HCT116 (cell line): ENCODE measurements at regions not wholly inside any gene's neighbourhood (a gene's known extent, or its start where the extent isn't known, plus 50 kb on each side); places are given as distances from the start of the nearest gene placed in this dataset.

Experiments used
- ATAC-seq: fragments of 200-7000 bp; cut with Tn5 transposase; 2 replicates; pipeline ENCODE4 v1.9.1; 2020; ENCODE audit warnings: mild to moderate bottlenecking, moderate library complexity
- BruUV-seq: library from RNA; stranded (reverse); fragments of 400-500 nt; replicated peaks from 2 replicates; lab custom pipeline; 2021; lab: Mats Ljungman, UMichigan
- CTCF ChIA-PET: fragments of 300-600 bp; sonication (Branson Sonifier 250); formaldehyde crosslinking; loops from one replicate; lab custom pipeline; 2021; ENCODE audit warnings: antibody characterized with exemption; lab: Charles Lee
- POLR2A ChIA-PET: fragments of 300-600, 350-600 bp; sonication (Branson Sonifier 250); formaldehyde crosslinking; loops from one replicate; lab custom pipeline; 2021; ENCODE audit warnings: antibody characterized with exemption; lab: Charles Lee
- RAD21 ChIA-PET, 2 experiments: fragments of 300-600 bp; sonication (Branson Sonifier 250); formaldehyde crosslinking; loops; one replicate each; lab custom pipeline; 2023; ENCODE audit warnings: low total read pairs in 2 of 2; ENCODE audit not compliant: uncharacterized antibody in 2 of 2, unreplicated experiment in 2 of 2, low non-redundant PET in 1 of 2; lab: Charles Lee
- DNase-seq: peaks from one replicate; pipeline ENCODE4 v3.0.0-alpha.2; 2010; ENCODE audit warnings: low read depth, low spot score
- H2AFZ ChIP-seq: fragments of 200-600 bp; shearing (Covaris generic), sonication (generic); 2 replicates; pipeline ENCODE4 v1.6.1; 2017; ENCODE audit warnings: low read depth, mixed run types, mixed read lengths, antibody characterized with exemption, low read length; ENCODE audit not compliant: poor library complexity, severe bottlenecking
- H3K27ac ChIP-seq: 2 replicates; pipeline ENCODE4 v1.5.1; 2012; ENCODE audit warnings: low read depth, low read length
- H3K27me3 ChIP-seq: fragments of 200-600 bp; sonication (generic); 2 replicates; pipeline ENCODE4 v1.6.1; 2016; ENCODE audit warnings: mixed run types, low read length, mixed read lengths; ENCODE audit not compliant: insufficient read depth
- H3K36me3 ChIP-seq, 2 experiments: fragments of 200-500 bp in 1 of 2; fragments of 200-600 bp in 1 of 2; sonication (Bioruptor generic) in 1 of 2; sonication (generic) in 1 of 2; 2 replicates each; pipeline versions ENCODE4 v1.5.1 to v1.6.1; 2014 to 2016; ENCODE audit warnings: low read length in 2 of 2, inconsistent platforms in 1 of 2, mixed read lengths in 1 of 2, mixed run types in 1 of 2; ENCODE audit not compliant: insufficient read depth in 2 of 2, control insufficient read depth in 1 of 2
- H3K4me1 ChIP-seq, 2 experiments: fragments of 200-600 bp in 1 of 2; sonication (generic) in 1 of 2; 2 replicates each; pipeline versions ENCODE4 v1.5.1 to v1.6.1; 2012 to 2017; ENCODE audit warnings: low read length in 2 of 2, inconsistent platforms in 1 of 2, mild to moderate bottlenecking in 1 of 2, mixed read lengths in 1 of 2, mixed run types in 1 of 2, moderate library complexity in 1 of 2; ENCODE audit not compliant: insufficient read depth in 2 of 2, control insufficient read depth in 1 of 2
- H3K4me2 ChIP-seq: fragments of 200-600 bp; sonication (generic); 2 replicates; pipeline ENCODE4 v1.6.1; 2017; ENCODE audit warnings: mixed run types, low read length, mixed read lengths
- H3K4me3 ChIP-seq, 2 experiments: fragments of 200-600 bp in 1 of 2; sonication (generic) in 1 of 2; replicated peaks in 1 of 2; 2 replicates each; pipeline ENCODE4 v1.5.1; 2011 to 2016; ENCODE audit warnings: low read length in 2 of 2, control low read depth in 1 of 2, low read depth in 1 of 2, mild to moderate bottlenecking in 1 of 2, mixed read lengths in 1 of 2, mixed run types in 1 of 2
- H3K79me2 ChIP-seq: fragments of 200-600 bp; sonication (generic); 2 replicates; pipeline ENCODE4 v1.6.1; 2017; ENCODE audit warnings: mild to moderate bottlenecking, mixed run types, low read length, moderate library complexity, mixed read lengths; ENCODE audit not compliant: insufficient read depth
- H3K9ac ChIP-seq: fragments of 200-600 bp; sonication (generic); 2 replicates; pipeline ENCODE4 v1.6.1; 2016; ENCODE audit warnings: low read length, mixed read lengths
- H3K9me2 ChIP-seq: fragments of 200-600 bp; sonication (generic), shearing (Covaris generic); 2 replicates; pipeline ENCODE4 v1.6.1; 2017; ENCODE audit warnings: mixed run types, mild to moderate bottlenecking, moderate library complexity; ENCODE audit not compliant: insufficient read depth
- H3K9me3 ChIP-seq, 2 experiments: fragments of 200-500 bp in 1 of 2; fragments of 200-600 bp in 1 of 2; sonication (Bioruptor generic) in 1 of 2; sonication (generic) in 1 of 2; 2 replicates each; pipeline ENCODE4 v1.6.1; 2014 to 2017; ENCODE audit warnings: low read length in 2 of 2, mixed read lengths in 2 of 2, inconsistent platforms in 1 of 2, low read depth in 1 of 2, mild to moderate bottlenecking in 1 of 2, mixed run types in 1 of 2, moderate library complexity in 1 of 2; ENCODE audit not compliant: control insufficient read depth in 1 of 2, insufficient read depth in 1 of 2
- H4K20me1 ChIP-seq: fragments of 200-600 bp; sonication (generic), shearing (Covaris generic); 2 replicates; pipeline ENCODE4 v1.6.1; 2017; ENCODE audit warnings: mixed run types, mild to moderate bottlenecking, moderate library complexity; ENCODE audit not compliant: insufficient read depth
- ATF3 ChIP-seq: IDR thresholded peaks from 2 replicates; pipeline ENCODE4 v1.6.1; 2012
- CBX3 ChIP-seq: IDR thresholded peaks from 2 replicates; pipeline ENCODE4 v1.6.1; 2012; ENCODE audit warnings: low read depth
- CEBPB ChIP-seq: IDR thresholded peaks from 2 replicates; pipeline ENCODE4 v1.6.1; 2012; ENCODE audit warnings: low read depth
- CTCF ChIP-seq, 3 experiments: fragments of 200-600 bp in 1 of 3; sonication (generic) in 1 of 3; IDR thresholded peaks in 2 of 3; conservative IDR thresholded peaks in 1 of 3; 2 replicates each; pipeline ENCODE4 v1.5.1; 2012 to 2017; ENCODE audit warnings: low read depth in 2 of 3, low read length in 2 of 3, antibody characterized with exemption in 1 of 3, borderline replicate concordance in 1 of 3, control low read depth in 1 of 3, mild to moderate bottlenecking in 1 of 3, mixed read lengths in 1 of 3, mixed run types in 1 of 3, moderate library complexity in 1 of 3; ENCODE audit not compliant: insufficient read depth in 1 of 3
- EGR1 ChIP-seq: IDR thresholded peaks from 2 replicates; pipeline ENCODE4 v1.6.1; 2012; ENCODE audit warnings: low read depth
- ELF1 ChIP-seq: IDR thresholded peaks from 2 replicates; pipeline ENCODE4 v1.6.1; 2012; ENCODE audit warnings: low read depth, borderline replicate concordance
- EZH2 ChIP-seq: fragments of 200-600 bp; sonication (generic); IDR thresholded peaks from 2 replicates; pipeline ENCODE4 v1.6.1; 2017; ENCODE audit warnings: antibody characterized with exemption, mixed run types
- EZH2phosphoT487 ChIP-seq: fragments of 200-600 bp; IDR thresholded peaks from 2 replicates; pipeline ENCODE4 v1.6.1; 2018; ENCODE audit warnings: antibody characterized with exemption, borderline replicate concordance
- JUND ChIP-seq: IDR thresholded peaks from 2 replicates; pipeline ENCODE4 v1.6.1; 2012
- MAX ChIP-seq: IDR thresholded peaks from 2 replicates; pipeline ENCODE4 v1.6.1; 2012
- POLR2A ChIP-seq: IDR thresholded peaks from 2 replicates; pipeline ENCODE4 v1.7.0; 2011; ENCODE audit warnings: borderline replicate concordance; ENCODE audit not compliant: insufficient read depth, insufficient read length; ENCODE audit errors: extremely low read depth
- POLR2AphosphoS5 ChIP-seq: IDR thresholded peaks from 2 replicates; pipeline ENCODE4 v1.6.1; 2011; ENCODE audit warnings: mild to moderate bottlenecking, low read depth, low read length, moderate library complexity
- RAD21 ChIP-seq: IDR thresholded peaks from 2 replicates; pipeline ENCODE4 v1.6.1; 2012; ENCODE audit warnings: low read depth, mild to moderate bottlenecking
- REST ChIP-seq: IDR thresholded peaks from 2 replicates; pipeline ENCODE4 v1.6.1; 2012; ENCODE audit warnings: low read depth
- SIN3A ChIP-seq: IDR thresholded peaks from 2 replicates; pipeline ENCODE4 v1.6.1; 2012; ENCODE audit warnings: low read depth
- SP1 ChIP-seq: IDR thresholded peaks from 2 replicates; pipeline ENCODE4 v1.6.1; 2012; ENCODE audit warnings: low read depth
- TCF7L2 ChIP-seq: IDR thresholded peaks from 2 replicates; pipeline ENCODE4 v1.7.0; 2011; ENCODE audit warnings: borderline replicate concordance, inconsistent platforms; ENCODE audit not compliant: insufficient read depth, insufficient read length; ENCODE audit errors: extremely low read depth
- ZBTB33 ChIP-seq: IDR thresholded peaks from 2 replicates; pipeline ENCODE4 v1.6.1; 2011; ENCODE audit warnings: mild to moderate bottlenecking, low read length, moderate library complexity; ENCODE audit not compliant: insufficient replicate concordance; ENCODE audit errors: extremely low read depth
- ZFX ChIP-seq: fragments of 450-650 bp; IDR thresholded peaks from 2 replicates; pipeline ENCODE4 v1.6.1; 2017
- ZNF274 ChIP-seq: fragments of 200-500 bp; sonication (Bioruptor generic); IDR thresholded peaks from 2 replicates; pipeline ENCODE4 v1.6.1; 2014; ENCODE audit warnings: mild to moderate bottlenecking, low read depth, low read length, inconsistent platforms
- intact Hi-C: fragments of 100-400 bp; cut with micrococcal nuclease; formaldehyde crosslinking; loops from 2 replicates; pipeline ENCODE4 v1.10.0; 2022

- ChIA-PET RAD21 (no interaction called here), POLR2A (interaction anchor here (0.6 kb wide), 1 partner anchor 14 kb away, joined by 13 read pairs; no protein-coding TSS in a partner anchor), CTCF (no interaction called here)
- no peak overlapping the region for H3K4me3 ChIP-seq
- H3K9me3 ChIP-seq: no peaks in the 10 kb centered on the region
- ATAC-seq: no peak
- TF ChIP-seq ZNF274 (no peak), ATF3 (no peak), JUND (no peak), SP1 (no peak), REST (no peak), EZH2phosphoT487 (no peak), CTCF (IDR thresholded peaks at IDR 0.05 in 2 of 3, conservative IDR thresholded peaks at IDR 0.05 in 1 of 3; ENCODE audit: borderline replicate concordance in 1 of 3, insufficient read depth in 1 of 3, low read depth in 2 of 3, low read length in 2 of 3) (no peak), RAD21 (no peak), ELF1 (no peak), ZBTB33 (no peak), POLR2A (no peak), ZFX (no peak), SIN3A (no peak), EZH2 (no peak), TCF7L2 (no peak), EGR1 (no peak), CBX3 (no peak), POLR2AphosphoS5 (no peak), CEBPB (no peak), MAX (no peak)
- H3K4me2 ChIP-seq: no peak overlapping the region
- H3K4me1 ChIP-seq: no peaks in the 10 kb centered on the region
- H3K27ac ChIP-seq: no peak overlapping the region
- H3K9ac ChIP-seq: no peak overlapping the region
- no peaks in the 10 kb centered on the region for H4K20me1 ChIP-seq
- H3K9me2 ChIP-seq: no peaks in the 10 kb centered on the region
- DNase-seq: no peak
- no peaks in the 10 kb centered on the region for H3K79me2 ChIP-seq
- BruUV-seq: no TSS peak
- no peaks in the 10 kb centered on the region for H3K36me3 ChIP-seq
- intact Hi-C loops: no loop called here
- no peak overlapping the region for H2AFZ ChIP-seq
- H3K27me3 ChIP-seq: 0 out of 2 replicates have a peak, but pooled peaks cover 3% of the 10 kb centered on the region
Measured at GRCh38 chr3:99407257-99407656, 231.1 kb upstream of the COL8A1 start.
